ENCODE measurements at regions not wholly inside any gene's neighbourhood (a gene's known extent, or its start where the extent isn't known, plus 50 kb on each side); places are given as distances from the start of the nearest gene placed in this dataset.
"Not testable (repeated sequence)": the region's sequence is repeated elsewhere in the genome, so short reads cannot be mapped to it uniquely, and the experiment has no call there.

GRCh38 chr5:18617191-18617590 lies 982.9 kb downstream of the TAF11L14 start:
- TF ChIP-seq DACH1 (IDR thresholded peaks at IDR 0.05; ENCODE audit: partially characterized antibody); FOXP4 (CRISPR knock-in tag; IDR thresholded peaks at IDR 0.05; ENCODE audit: borderline replicate concordance); HDAC6 (IDR thresholded peaks at IDR 0.05; ENCODE audit: low read depth, low read length); GTF3C2 (IDR thresholded peaks at IDR 0.05; ENCODE audit: borderline replicate concordance, extremely low read depth, insufficient read length); CTCF (IDR thresholded peaks at IDR 0.05 in 2 of 3, conservative IDR thresholded peaks at IDR 0.05 in 1 of 3; ENCODE audit: insufficient read depth in 2 of 3, low read depth in 1 of 3, low read length in 3 of 3); ZBED1 (IDR thresholded peaks at IDR 0.05); POLR2AphosphoS5 (IDR thresholded peaks at IDR 0.05; ENCODE audit: control insufficient read depth, insufficient read depth, low read depth, low read length); FOXK2 (conservative IDR thresholded peaks at IDR 0.05 in 1 of 2, IDR thresholded peaks at IDR 0.05 in 1 of 2; ENCODE audit: low read depth in 2 of 2); MAX (CRISPR knock-in tag; IDR thresholded peaks at IDR 0.05); U2AF2 (optimal IDR thresholded peaks at IDR 0.05; ENCODE audit: low read depth, low read length); ETV5 (CRISPR knock-in tag; IDR thresholded peaks at IDR 0.05; ENCODE audit: low read depth); ZBTB33 (CRISPR knock-in tag; IDR thresholded peaks at IDR 0.05); SIRT6 (IDR thresholded peaks at IDR 0.05; ENCODE audit: low read depth, low read length): not testable (repeated sequence)
